ENCODE measurements at regions not wholly inside any gene's neighbourhood (a gene's known extent, or its start where the extent isn't known, plus 50 kb on each side); places are given as distances from the start of the nearest gene placed in this dataset.

- no peak for DNase-seq (ENCODE audit: low spot score)
These were observed 128.4 kb upstream of the RAG2 start for GRCh38 chr11:36726420-36726819.

GRCh38 chr11:36724742-36725385, 126.8 kb upstream of the RAG2 start:
- peak; percentile 34 for DNase-seq (ENCODE audit: low spot score)

GRCh38 chr11:36722421-36722820, 124.4 kb upstream of the RAG2 start:
- DNase-seq (ENCODE audit: low spot score), result no peak

- no peak for DNase-seq (ENCODE audit: low spot score)
These were observed 121.5 kb upstream of the RAG2 start for GRCh38 chr11:36719358-36720107.

GRCh38 chr11:36718451-36718850, 120.4 kb upstream of the RAG2 start:
- no peak for DNase-seq (ENCODE audit: low spot score)

- DNase-seq (ENCODE audit: low spot score), result peak; percentile 72
These were observed 115.7 kb upstream of the RAG2 start for GRCh38 chr11:36713715-36714114.

GRCh38 chr11:36711104-36711825, 113.2 kb upstream of the RAG2 start:
- no peak for DNase-seq (ENCODE audit: low spot score)
